Prostate gland (tissue), 2 donors: ENCODE measurements at regions not wholly inside any gene's neighbourhood (a gene's known extent, or its start where the extent isn't known, plus 50 kb on each side); places are given as distances from the start of the nearest gene placed in this dataset.

Experiments
- CTCF ChIP-seq, 4 experiments: fragments of 200-600 bp in 2 of 4; fragments of 450-650 bp in 2 of 4; sonication (generic) in 2 of 4; IDR thresholded peaks; 1 replicate in 3 of 4; 2 replicates in 1 of 4; pipeline ENCODE4 v1.5.1; 2016 to 2019; ENCODE audit warnings: antibody characterized with exemption in 4 of 4, mild to moderate bottlenecking in 2 of 4, moderate library complexity in 2 of 4
- POLR2A ChIP-seq: fragments of 450-650 bp; IDR thresholded peaks from one replicate; pipeline ENCODE4 v1.6.1; 2016; ENCODE audit warnings: antibody characterized with exemption, mild to moderate bottlenecking
- POLR2AphosphoS5 ChIP-seq: sonication (generic); formaldehyde crosslinking; IDR thresholded peaks from one replicate; pipeline ENCODE4 v1.6.1; 2017; ENCODE audit warnings: antibody characterized with exemption

- TF ChIP-seq CTCF (IDR thresholded peaks at IDR 0.05) (no peak), POLR2AphosphoS5 (no peak), POLR2A (no peak)
These were observed 572.7 kb upstream of the ATP2B1 start for GRCh38 chr12:90281154-90281868.
